Tongue (tissue), 2 donors: ENCODE measurements at regions not wholly inside any gene's neighbourhood (a gene's known extent, or its start where the extent isn't known, plus 50 kb on each side); places are given as distances from the start of the nearest gene placed in this dataset. TPM values are rescaled to one million over a fixed set of nuclear protein-coding genes. Genes with fewer than 3 reads are reported as not detected.

ENCODE experiments used
- DNase-seq: peaks from one replicate; pipeline ENCODE4 v3.0.0-alpha.2; 2015
- small RNA-seq: library from RNA; depleted of rRNA; stranded (forward); fragments of <200 nt; gene quantifications from one replicate; pipeline ENCODE3, GENCODE V24; 2014; ENCODE audit warnings: low replicate concordance

- no peak for DNase-seq
Observed at GRCh38 chr3:145953316-145953715, 207.7 kb downstream of the PLOD2 start.

GRCh38 chr3:145959457-145960088 lies 201.4 kb downstream of the PLOD2 start:
- DNase-seq = no peak

- DNase-seq = no peak
Observed at GRCh38 chr3:145963111-145963510, 197.9 kb downstream of the PLOD2 start.

GRCh38 chr3:145967043-145967442 lies 193.9 kb downstream of the PLOD2 start:
- no peak for DNase-seq

GRCh38 chr3:145971186-145971585 lies 189.8 kb downstream of the PLOD2 start:
- DNase-seq = no peak

GRCh38 chr3:145972851-145973250 lies 188.1 kb downstream of the PLOD2 start:
- no peak for DNase-seq

- no peak for DNase-seq
Observed at GRCh38 chr3:145981056-145981455, 179.9 kb downstream of the PLOD2 start.

- no peak for DNase-seq
Observed at GRCh38 chr3:145983101-145983500, 177.9 kb downstream of the PLOD2 start.

Small RNA genes lying in the stretch of these regions (small RNA-seq; reads per million reads assigned to genes)
- gene RNA5SP144 = not detected
